IMR-90 (cell line): ENCODE measurements at regions not wholly inside any gene's neighbourhood (a gene's known extent, or its start where the extent isn't known, plus 50 kb on each side); places are given as distances from the start of the nearest gene placed in this dataset.

Experiments used
- BHLHE40 ChIP-seq: fragments of 150-350 bp; IDR thresholded peaks from 2 replicates; pipeline ENCODE4 v1.6.1; 2016; ENCODE audit warnings: mild to moderate bottlenecking, low read depth, low read length
- CEBPB ChIP-seq: IDR thresholded peaks from 2 replicates; pipeline ENCODE4 v1.6.1; 2012; ENCODE audit warnings: low read depth, low read length, improper control_type of control experiment
- CHD1 ChIP-seq: IDR thresholded peaks from 2 replicates; pipeline ENCODE4 v1.6.1; 2012; ENCODE audit warnings: low read depth, low read length, improper control_type of control experiment
- CTCF ChIP-seq: conservative IDR thresholded peaks from 2 replicates; pipeline ENCODE4 v1.5.1; 2012; ENCODE audit warnings: mild to moderate bottlenecking, low read depth, low read length, improper control_type of control experiment
- ELK1 ChIP-seq: fragments of 150-350 bp; IDR thresholded peaks from 2 replicates; pipeline ENCODE4 v1.6.1; 2016; ENCODE audit warnings: low read depth, mild to moderate bottlenecking, low read length, moderate library complexity, borderline replicate concordance
- MAFK ChIP-seq: IDR thresholded peaks from 2 replicates; pipeline ENCODE4 v1.6.1; 2012; ENCODE audit warnings: low read depth, low read length, improper control_type of control experiment
- MXI1 ChIP-seq: IDR thresholded peaks from 2 replicates; pipeline ENCODE4 v1.6.1; 2012; ENCODE audit warnings: low read depth, mild to moderate bottlenecking, low read length, moderate library complexity, borderline replicate concordance
- NFE2L2 ChIP-seq: fragments of 150-350 bp; IDR thresholded peaks from 2 replicates; pipeline ENCODE4 v1.6.1; 2016; ENCODE audit warnings: low read depth, mild to moderate bottlenecking, low read length
- POLR2A ChIP-seq: IDR thresholded peaks from 2 replicates; pipeline ENCODE4 v1.6.1; 2012; ENCODE audit warnings: mild to moderate bottlenecking, low read depth, low read length
- RAD21 ChIP-seq: IDR thresholded peaks from 2 replicates; pipeline ENCODE4 v1.6.1; 2012; ENCODE audit warnings: low read length, improper control_type of control experiment
- RFX5 ChIP-seq: IDR thresholded peaks from 2 replicates; pipeline ENCODE4 v1.8.0; 2012; ENCODE audit warnings: low read depth, mild to moderate bottlenecking, low read length, moderate library complexity
- SMC3 ChIP-seq: fragments of 150-350 bp; IDR thresholded peaks from 2 replicates; pipeline ENCODE4 v1.6.1; 2016; ENCODE audit warnings: low read depth, mild to moderate bottlenecking, antibody characterized with exemption, low read length, moderate library complexity
- USF2 ChIP-seq: fragments of 150-350 bp; IDR thresholded peaks from 2 replicates; pipeline ENCODE4 v1.6.1; 2017; ENCODE audit warnings: mild to moderate bottlenecking, antibody characterized with exemption, low read length, low read depth

GRCh38 chr16:76913046-76913445 lies 277.9 kb upstream of the MON1B start:
- no peak for TF ChIP-seq CTCF
- TF ChIP-seq POLR2A = no peak
- no peak for TF ChIP-seq SMC3
- no peak for TF ChIP-seq RFX5
- no peak for TF ChIP-seq MAFK
- TF ChIP-seq NFE2L2 = no peak
- no peak for TF ChIP-seq USF2
- TF ChIP-seq CEBPB = no peak
- no peak for TF ChIP-seq BHLHE40
- no peak for TF ChIP-seq RAD21
- TF ChIP-seq ELK1 = no peak
- TF ChIP-seq CHD1 = no peak
- TF ChIP-seq MXI1 = no peak
